ENCODE measurements at regions not wholly inside any gene's neighbourhood (a gene's known extent, or its start where the extent isn't known, plus 50 kb on each side); places are given as distances from the start of the nearest gene placed in this dataset.

DNA sequence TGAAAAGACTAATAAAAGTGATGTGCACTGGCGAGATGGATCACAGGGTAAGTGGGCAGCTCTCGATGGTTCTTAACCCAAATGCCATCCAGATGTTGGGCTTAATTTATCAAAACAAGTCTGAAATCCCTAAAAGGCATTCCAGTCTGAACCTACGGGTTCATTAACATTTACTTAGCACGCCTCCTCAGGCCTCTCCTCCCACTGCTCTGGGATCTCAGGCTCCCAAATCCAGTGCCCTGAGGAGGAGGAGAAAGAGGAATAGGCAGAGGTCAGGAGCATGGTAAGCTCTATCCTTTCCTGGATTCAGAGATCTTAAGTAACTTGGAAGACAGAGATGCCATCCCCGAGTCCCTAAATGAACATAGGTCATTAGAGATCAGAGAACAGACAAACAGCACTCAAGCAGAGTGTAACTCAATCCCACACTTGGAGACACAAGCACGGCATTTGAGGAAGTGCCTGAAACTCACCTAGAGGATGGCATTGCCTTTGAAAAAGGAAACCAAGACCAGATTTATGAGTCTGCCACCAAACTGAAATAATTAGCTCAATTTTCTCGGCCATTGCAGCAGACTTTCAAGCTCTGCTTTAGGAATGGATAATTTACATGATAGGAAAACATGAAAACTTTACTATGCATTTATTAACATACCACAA lies 140.9 kb downstream of the CXCL12 start:
- DNase-seq (ENCODE audit: low read depth in 2 of 2) = no peak
- TF ChIP-seq, protein P1, sequence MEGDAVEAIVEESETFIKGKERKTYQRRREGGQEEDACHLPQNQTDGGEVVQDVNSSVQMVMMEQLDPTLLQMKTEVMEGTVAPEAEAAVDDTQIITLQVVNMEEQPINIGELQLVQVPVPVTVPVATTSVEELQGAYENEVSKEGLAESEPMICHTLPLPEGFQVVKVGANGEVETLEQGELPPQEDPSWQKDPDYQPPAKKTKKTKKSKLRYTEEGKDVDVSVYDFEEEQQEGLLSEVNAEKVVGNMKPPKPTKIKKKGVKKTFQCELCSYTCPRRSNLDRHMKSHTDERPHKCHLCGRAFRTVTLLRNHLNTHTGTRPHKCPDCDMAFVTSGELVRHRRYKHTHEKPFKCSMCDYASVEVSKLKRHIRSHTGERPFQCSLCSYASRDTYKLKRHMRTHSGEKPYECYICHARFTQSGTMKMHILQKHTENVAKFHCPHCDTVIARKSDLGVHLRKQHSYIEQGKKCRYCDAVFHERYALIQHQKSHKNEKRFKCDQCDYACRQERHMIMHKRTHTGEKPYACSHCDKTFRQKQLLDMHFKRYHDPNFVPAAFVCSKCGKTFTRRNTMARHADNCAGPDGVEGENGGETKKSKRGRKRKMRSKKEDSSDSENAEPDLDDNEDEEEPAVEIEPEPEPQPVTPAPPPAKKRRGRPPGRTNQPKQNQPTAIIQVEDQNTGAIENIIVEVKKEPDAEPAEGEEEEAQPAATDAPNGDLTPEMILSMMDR (IDR thresholded peaks at IDR 0.05; ENCODE audit: low read depth, low read length) = no peak
- H3K4me3 ChIP-seq (replicated peaks in 1 of 2; ENCODE audit: low read depth in 2 of 2, low read length in 2 of 2) = no peak overlapping the region

DNA sequence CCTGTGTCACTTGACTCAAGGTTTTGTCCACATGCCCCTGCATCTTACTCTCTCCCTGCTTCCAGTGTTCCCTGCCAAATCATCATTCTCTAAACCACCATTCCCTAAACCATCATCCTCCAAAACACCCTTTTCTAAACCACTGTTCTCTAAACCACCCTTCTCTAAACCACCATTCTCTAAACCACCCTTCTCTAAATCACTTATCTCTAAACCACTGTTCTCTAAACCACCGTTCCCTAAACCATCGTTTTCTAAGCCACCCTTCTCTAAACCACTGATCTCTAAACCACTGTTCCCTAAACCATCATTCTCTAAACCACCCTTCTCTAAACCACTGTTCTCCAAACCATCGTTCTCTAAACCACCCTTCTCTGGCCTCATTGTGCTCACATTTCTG lies 142.1 kb downstream of the CXCL12 start:
- H3K4me3 ChIP-seq (replicated peaks in 1 of 2; ENCODE audit: low read depth in 2 of 2, low read length in 2 of 2) = no peak overlapping the region
- TF ChIP-seq, protein P1 (IDR thresholded peaks at IDR 0.05; ENCODE audit: low read depth, low read length) = no peak
- DNase-seq (ENCODE audit: low read depth in 2 of 2) = no peak

DNA sequence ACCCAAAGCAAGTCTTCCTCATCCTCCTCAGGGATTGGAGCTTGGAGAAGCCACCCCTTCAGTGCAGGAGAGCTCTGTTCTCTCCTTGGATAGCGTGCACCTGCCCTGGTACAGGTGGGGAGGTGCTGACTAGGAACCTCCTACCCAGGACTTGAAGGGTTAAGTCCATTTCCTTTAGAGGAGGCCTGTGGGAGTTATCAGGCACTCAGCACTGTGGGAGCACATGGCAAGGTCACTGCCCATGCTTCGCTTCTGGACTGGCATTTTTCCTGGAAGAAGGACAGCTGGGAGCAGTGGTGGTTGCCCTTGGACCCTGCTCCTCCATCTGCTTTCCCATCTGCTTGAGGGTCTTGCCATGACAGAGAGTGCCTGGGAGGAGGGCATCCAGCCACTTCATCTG lies 142.8 kb downstream of the CXCL12 start:
- no peak for DNase-seq (ENCODE audit: low read depth in 2 of 2)
- TF ChIP-seq, protein P1 (IDR thresholded peaks at IDR 0.05; ENCODE audit: low read depth, low read length) = no peak
- no peak overlapping the region for H3K4me3 ChIP-seq (replicated peaks in 1 of 2; ENCODE audit: low read depth in 2 of 2, low read length in 2 of 2)

DNA sequence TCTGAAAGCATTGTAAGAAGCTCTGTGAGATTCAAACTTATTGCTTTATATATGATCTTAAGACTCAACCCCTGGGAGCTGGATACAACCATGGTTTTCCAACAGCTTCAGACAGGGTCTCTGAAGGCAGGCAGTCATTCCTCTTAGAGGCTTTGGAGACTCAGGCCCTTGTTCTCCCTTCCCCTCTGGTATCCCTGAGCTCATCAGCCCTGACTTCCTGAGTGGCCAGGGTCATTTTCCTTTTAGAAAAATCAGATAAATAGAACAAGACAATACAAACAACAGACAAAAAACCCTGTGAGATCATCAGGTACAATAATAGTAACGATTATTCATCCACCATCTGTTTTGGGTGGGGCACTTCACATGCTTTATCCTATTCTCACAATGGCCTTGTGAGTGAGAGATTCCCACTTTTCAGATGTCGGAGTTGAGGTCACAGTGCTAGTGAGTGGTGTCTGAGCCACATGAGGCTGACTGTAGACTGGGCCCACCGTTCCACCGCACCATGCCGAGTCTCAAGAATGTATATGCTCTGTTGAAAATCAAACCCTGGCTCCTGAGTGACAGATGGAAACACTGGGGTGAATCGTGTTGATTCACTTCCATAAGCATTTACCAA lies 144.2 kb downstream of the CXCL12 start:
- peak in 1 of 2 donors; percentile 85 for DNase-seq (ENCODE audit: low read depth in 2 of 2)
- H3K4me3 ChIP-seq (replicated peaks in 1 of 2; ENCODE audit: low read depth in 2 of 2, low read length in 2 of 2) = no peak overlapping the region
- TF ChIP-seq, protein P1 (IDR thresholded peaks at IDR 0.05; ENCODE audit: low read depth, low read length) = no peak

DNA sequence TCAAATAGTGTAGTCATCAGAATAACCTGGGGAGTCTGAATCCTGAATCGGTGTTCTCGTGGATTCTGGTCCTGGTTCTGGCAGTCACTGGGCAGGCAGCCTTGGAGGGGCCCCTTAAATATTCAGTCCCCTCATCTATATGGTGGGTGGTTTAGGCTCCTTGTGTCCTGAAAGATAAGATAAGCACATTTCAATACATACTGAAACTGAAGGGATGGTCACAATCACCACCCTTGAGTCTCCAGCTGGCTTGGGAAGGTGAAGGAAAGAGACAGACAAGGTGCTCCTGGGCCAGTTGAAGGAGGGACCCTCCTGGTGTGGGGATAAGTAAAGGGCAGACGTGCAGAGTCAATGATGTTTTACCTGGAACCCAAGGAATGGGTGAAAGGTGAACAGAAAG lies 146.7 kb downstream of the CXCL12 start:
- TF ChIP-seq, protein P1 (IDR thresholded peaks at IDR 0.05; ENCODE audit: low read depth, low read length) = no peak
- DNase-seq (ENCODE audit: low read depth in 2 of 2) = no peak
- H3K4me3 ChIP-seq (replicated peaks in 1 of 2; ENCODE audit: low read depth in 2 of 2, low read length in 2 of 2) = no peak overlapping the region

DNA sequence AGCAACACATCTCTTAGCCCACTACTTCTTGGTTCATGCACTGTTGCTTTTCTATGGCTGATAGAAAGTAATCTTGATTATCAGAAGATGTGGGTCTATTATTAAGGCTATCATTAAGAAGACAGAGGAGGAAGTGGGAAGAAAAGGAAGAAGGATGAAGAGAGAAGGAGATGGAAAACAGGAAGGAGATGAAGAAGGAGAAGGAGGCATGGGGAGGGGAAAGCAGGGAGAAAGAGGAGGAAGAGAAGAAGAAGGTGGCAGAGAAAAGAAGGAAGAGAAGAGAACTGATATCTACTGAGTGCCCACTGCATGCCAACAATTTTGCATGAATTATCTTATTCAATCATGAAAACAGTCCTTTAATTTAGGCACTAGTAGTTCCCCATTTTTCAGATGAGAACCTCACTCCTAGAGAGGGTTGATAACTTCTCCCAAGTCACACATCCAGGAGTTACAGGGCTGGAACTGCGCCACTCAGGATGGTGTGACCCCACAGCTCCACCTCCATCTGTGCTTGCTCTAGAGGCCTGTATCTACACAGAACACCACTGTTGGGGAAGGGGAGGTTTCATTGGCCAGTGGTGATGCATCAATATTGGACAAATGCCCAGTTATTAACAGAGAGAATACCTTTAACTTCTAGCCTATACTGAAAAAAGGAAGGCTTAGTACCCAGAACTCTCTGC lies 147.4 kb downstream of the CXCL12 start:
- DNase-seq (ENCODE audit: low read depth in 2 of 2) = no peak
- H3K4me3 ChIP-seq (replicated peaks in 1 of 2; ENCODE audit: low read depth in 2 of 2, low read length in 2 of 2) = no peak overlapping the region
- TF ChIP-seq, protein P1 (IDR thresholded peaks at IDR 0.05; ENCODE audit: low read depth, low read length) = no peak

Data from cardiac fibroblast (primary cell).